IMR-90 (cell line): ENCODE measurements at regions not wholly inside any gene's neighbourhood (a gene's known extent, or its start where the extent isn't known, plus 50 kb on each side); places are given as distances from the start of the nearest gene placed in this dataset.

Experiments
- CEBPB ChIP-seq: IDR thresholded peaks from 2 replicates; pipeline ENCODE4 v1.6.1; 2012; ENCODE audit warnings: low read depth, low read length, improper control_type of control experiment
- MAFK ChIP-seq: IDR thresholded peaks from 2 replicates; pipeline ENCODE4 v1.6.1; 2012; ENCODE audit warnings: low read depth, low read length, improper control_type of control experiment
- POLR2A ChIP-seq: IDR thresholded peaks from 2 replicates; pipeline ENCODE4 v1.6.1; 2012; ENCODE audit warnings: mild to moderate bottlenecking, low read depth, low read length
- SMC3 ChIP-seq: fragments of 150-350 bp; IDR thresholded peaks from 2 replicates; pipeline ENCODE4 v1.6.1; 2016; ENCODE audit warnings: low read depth, mild to moderate bottlenecking, antibody characterized with exemption, low read length, moderate library complexity
- TF ChIP-seq, protein P1 (sequence below): conservative IDR thresholded peaks from 2 replicates; pipeline ENCODE4 v1.5.1; 2012; ENCODE audit warnings: mild to moderate bottlenecking, low read depth, low read length, improper control_type of control experiment

DNA sequence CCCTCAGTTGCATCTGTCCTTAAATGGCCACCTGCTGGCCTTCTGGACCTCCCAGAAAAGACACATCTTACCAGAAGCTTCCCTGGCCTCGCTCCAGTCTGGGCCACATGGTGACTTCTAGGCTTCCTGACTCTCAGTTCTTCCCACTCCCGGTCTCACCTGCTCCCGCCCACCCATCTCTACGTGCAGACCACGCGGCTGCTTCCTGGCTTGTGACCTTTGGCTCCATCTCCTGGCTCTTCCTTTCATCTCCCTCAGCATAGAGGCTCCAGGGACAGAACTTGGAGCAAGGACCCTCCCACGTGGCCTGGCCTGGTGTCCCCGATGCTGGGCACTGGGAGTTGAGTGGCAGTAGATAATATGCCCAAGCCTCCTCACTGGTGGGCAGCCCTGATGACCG is 124.9 kb upstream of the IRF2BP2 start:
- TF ChIP-seq, protein P1, sequence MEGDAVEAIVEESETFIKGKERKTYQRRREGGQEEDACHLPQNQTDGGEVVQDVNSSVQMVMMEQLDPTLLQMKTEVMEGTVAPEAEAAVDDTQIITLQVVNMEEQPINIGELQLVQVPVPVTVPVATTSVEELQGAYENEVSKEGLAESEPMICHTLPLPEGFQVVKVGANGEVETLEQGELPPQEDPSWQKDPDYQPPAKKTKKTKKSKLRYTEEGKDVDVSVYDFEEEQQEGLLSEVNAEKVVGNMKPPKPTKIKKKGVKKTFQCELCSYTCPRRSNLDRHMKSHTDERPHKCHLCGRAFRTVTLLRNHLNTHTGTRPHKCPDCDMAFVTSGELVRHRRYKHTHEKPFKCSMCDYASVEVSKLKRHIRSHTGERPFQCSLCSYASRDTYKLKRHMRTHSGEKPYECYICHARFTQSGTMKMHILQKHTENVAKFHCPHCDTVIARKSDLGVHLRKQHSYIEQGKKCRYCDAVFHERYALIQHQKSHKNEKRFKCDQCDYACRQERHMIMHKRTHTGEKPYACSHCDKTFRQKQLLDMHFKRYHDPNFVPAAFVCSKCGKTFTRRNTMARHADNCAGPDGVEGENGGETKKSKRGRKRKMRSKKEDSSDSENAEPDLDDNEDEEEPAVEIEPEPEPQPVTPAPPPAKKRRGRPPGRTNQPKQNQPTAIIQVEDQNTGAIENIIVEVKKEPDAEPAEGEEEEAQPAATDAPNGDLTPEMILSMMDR: no peak
- TF ChIP-seq SMC3 (no peak), CEBPB (no peak), POLR2A (no peak), MAFK (no peak)
